GM12891 (cell line): ENCODE measurements at regions not wholly inside any gene's neighbourhood (a gene's known extent, or its start where the extent isn't known, plus 50 kb on each side); places are given as distances from the start of the nearest gene placed in this dataset.

Experiments used
- DNase-seq: peaks from one replicate; pipeline ENCODE4 v3.0.0; 2011; ENCODE audit warnings: low spot score; ENCODE audit not compliant: insufficient read length
- FAIRE-seq: peaks from 2 replicates; lab custom pipeline; 2011; peaks lifted over from hg19 to GRCh38; lab: Jason Lieb, UNC
- PAX5 ChIP-seq: IDR thresholded peaks from 2 replicates; pipeline ENCODE4 v1.6.1; 2011; ENCODE audit warnings: low read length, moderate library complexity, mild to moderate bottlenecking; ENCODE audit not compliant: insufficient read depth, severe bottlenecking
- POLR2A ChIP-seq: IDR thresholded peaks from 2 replicates; pipeline ENCODE4 v1.6.1; 2011; ENCODE audit warnings: low read depth, low read length, control low read depth
- POLR2AphosphoS5 ChIP-seq: IDR thresholded peaks from 2 replicates; pipeline ENCODE4 v1.6.1; 2011; ENCODE audit warnings: low read depth, low read length, control low read depth
- POU2F2 ChIP-seq: IDR thresholded peaks from 2 replicates; pipeline ENCODE4 v1.6.1; 2011; ENCODE audit warnings: low read depth, mild to moderate bottlenecking, control low read depth, low read length, moderate library complexity
- SPI1 ChIP-seq: IDR thresholded peaks from 2 replicates; pipeline ENCODE4 v1.6.1; 2011; ENCODE audit warnings: low read depth, low read length, control low read depth
- TAF1 ChIP-seq: IDR thresholded peaks from 2 replicates; pipeline ENCODE4 v1.6.1; 2011; ENCODE audit warnings: low read depth, low read length, control low read depth

- FAIRE-seq: no peak
- TF ChIP-seq PAX5: no peak
- no peak for TF ChIP-seq POU2F2
- no peak for TF ChIP-seq SPI1
- TF ChIP-seq POLR2AphosphoS5: no peak
- TF ChIP-seq TAF1: no peak
- no peak for TF ChIP-seq POLR2A
- no peak for DNase-seq
Measured at GRCh38 chr20:63072991-63073737, 66.4 kb upstream of the BHLHE23 start.

GRCh38 chr20:63072231-63072791 lies 65.5 kb upstream of the BHLHE23 start:
- DNase-seq (no peak), FAIRE-seq (no peak)
- TF ChIP-seq POLR2A (no peak), TAF1 (no peak), PAX5 (no peak), POLR2AphosphoS5 (no peak), SPI1 (no peak), POU2F2 (no peak)

DNA sequence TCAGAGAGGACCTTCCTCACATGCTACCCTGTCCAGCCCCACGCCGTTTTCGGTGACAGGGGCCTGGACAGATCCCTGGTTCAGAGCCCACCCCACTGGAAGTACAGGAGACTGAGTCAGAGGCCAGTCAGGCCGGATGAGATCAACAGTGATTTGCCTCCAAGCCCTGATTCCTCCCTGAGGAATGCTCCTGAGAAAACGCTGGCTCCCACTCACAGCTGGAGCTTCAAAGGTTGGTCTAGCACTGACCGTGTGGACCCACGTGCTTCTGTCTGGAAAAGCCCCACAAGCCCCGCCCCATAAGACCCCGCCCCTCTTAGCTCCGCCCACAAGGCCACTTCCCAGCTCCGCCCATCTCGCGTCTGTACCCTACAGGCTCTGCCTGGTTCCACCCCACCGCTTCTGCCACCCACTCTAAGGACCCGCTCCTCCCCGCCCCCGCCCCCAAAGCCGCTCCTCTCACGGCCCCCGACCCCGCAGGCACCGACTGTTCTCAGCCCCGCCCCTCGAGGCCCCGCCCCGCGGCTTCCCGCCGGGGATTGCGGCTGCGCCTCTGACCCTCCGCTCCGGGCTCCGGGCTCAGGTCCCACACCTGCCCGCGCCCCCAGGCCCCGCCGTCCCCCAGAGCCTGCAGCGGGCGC lies 64.9 kb upstream of the BHLHE23 start:
- FAIRE-seq (no peak), DNase-seq (no peak)
- TF ChIP-seq SPI1 (no peak), POLR2A (no peak), POLR2AphosphoS5 (no peak), POU2F2 (no peak), TAF1 (no peak), PAX5 (no peak)

- TF ChIP-seq POU2F2 (no peak), SPI1 (no peak), POLR2A (no peak), PAX5 (no peak), TAF1 (no peak), POLR2AphosphoS5 (no peak)
- no peak for FAIRE-seq
- no peak for DNase-seq
Measured at GRCh38 chr20:63070771-63071540, 64.2 kb upstream of the BHLHE23 start.

DNA sequence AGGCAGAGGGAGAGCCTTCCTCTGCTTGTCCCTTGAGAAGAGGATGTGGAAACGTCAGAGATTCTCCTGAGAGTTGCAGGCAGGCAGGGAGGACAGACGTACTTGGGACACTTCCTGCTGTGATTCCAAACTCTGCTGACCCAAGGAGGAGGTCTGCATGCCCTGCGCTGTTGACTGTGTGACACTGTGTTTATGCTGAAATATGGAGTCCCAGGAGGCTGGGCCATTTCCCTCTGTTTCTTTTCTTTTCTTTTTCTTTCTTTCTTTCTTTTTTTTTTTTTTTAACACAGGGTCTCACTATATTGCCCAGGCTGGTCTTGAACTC lies 63.5 kb upstream of the BHLHE23 start:
- FAIRE-seq (no peak), DNase-seq (no peak)
- TF ChIP-seq TAF1 (no peak), PAX5 (no peak), SPI1 (no peak), POU2F2 (no peak), POLR2AphosphoS5 (no peak), POLR2A (no peak)

DNA sequence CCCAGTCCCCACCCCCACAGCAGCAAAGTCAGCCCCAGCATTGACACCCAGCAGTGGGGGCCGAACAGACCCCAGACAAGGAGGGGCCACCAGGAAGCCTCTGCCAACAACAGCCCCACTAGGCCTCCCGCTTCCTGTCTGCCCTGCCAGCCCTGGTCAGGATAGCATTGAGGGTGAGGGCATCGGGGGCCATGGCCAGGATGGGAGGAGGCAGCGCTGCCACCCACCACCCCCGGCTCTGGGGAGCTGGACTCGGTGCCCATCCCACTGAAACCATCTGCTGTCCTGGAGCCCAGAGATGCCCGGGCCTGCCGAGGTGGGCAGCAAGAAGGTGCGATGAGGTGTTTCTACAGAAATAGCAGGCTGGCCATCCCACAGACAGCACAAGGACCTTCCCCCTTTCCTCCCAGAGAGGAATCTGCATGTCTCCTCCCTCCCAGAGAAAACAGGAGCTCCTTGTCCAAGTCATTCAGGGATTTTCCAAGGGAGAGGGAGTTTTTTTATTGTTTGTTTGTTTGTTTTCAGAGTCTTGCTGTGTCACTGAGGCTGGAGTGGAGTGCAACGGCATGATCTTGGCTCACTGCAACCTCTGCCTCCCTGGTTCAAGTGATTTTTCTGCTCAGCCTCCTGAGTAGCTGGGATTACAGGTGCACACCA lies 62.1 kb upstream of the BHLHE23 start:
- TF ChIP-seq PAX5: no peak
- TF ChIP-seq TAF1: no peak
- TF ChIP-seq POLR2AphosphoS5: no peak
- TF ChIP-seq POU2F2: no peak
- TF ChIP-seq SPI1: no peak
- TF ChIP-seq POLR2A: no peak
- FAIRE-seq: no peak
- no peak for DNase-seq

GRCh38 chr20:63067721-63068560 lies 61.2 kb upstream of the BHLHE23 start:
- DNase-seq (no peak), FAIRE-seq (no peak)
- TF ChIP-seq TAF1: no peak
- no peak for TF ChIP-seq SPI1
- TF ChIP-seq POLR2A: no peak
- TF ChIP-seq POU2F2: no peak
- TF ChIP-seq POLR2AphosphoS5: no peak
- TF ChIP-seq PAX5: no peak

GRCh38 chr20:63067266-63067635 lies 60.5 kb upstream of the BHLHE23 start:
- no peak for FAIRE-seq

More at GRCh38 chr20:63067266-63067635, 60.5 kb upstream of the BHLHE23 start:
- no peak for DNase-seq
- no peak for TF ChIP-seq PAX5
- TF ChIP-seq SPI1: no peak
- no peak for TF ChIP-seq POU2F2
- TF ChIP-seq TAF1: no peak
- TF ChIP-seq POLR2AphosphoS5: no peak
- no peak for TF ChIP-seq POLR2A
